ENCODE measurements at regions not wholly inside any gene's neighbourhood (a gene's known extent, or its start where the extent isn't known, plus 50 kb on each side); places are given as distances from the start of the nearest gene placed in this dataset.
"Not testable (repeated sequence)": the region's sequence is repeated elsewhere in the genome, so short reads cannot be mapped to it uniquely, and the experiment has no call there.

DNA sequence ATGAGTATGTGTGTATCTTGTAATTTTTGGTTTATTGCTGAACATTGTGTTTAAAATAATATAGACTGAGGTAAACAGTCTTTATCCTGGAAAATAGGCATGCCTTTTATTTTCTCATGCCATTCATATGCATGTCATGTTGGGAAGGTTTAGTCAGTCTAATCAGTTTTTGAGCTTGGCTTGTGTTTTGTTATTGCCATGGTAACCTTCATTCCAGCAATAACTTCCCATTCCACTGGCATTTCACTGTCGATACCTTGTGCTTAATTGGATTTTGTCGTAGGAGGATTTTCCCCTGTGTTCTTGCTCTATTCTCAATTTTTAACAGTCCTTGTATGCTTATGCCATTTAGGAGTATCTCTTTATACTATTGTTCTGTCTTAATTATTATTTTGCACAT is 563.6 kb downstream of the TTLL7 start:
- not testable (repeated sequence) for TF ChIP-seq EP300, POLR2A (IDR thresholded peaks at IDR 0.05)

All from suprapubic skin (tissue), 2 donors.